CD4-positive, alpha-beta T cell (primary cell): ENCODE measurements at regions not wholly inside any gene's neighbourhood (a gene's known extent, or its start where the extent isn't known, plus 50 kb on each side); places are given as distances from the start of the nearest gene placed in this dataset.

Source experiments
- ATAC-seq: fragments of 200-7000 bp; cut with Tn5 transposase; one replicate; pipeline ENCODE4 v1.10.0; 2022; ENCODE audit warnings: mild to moderate bottlenecking; ENCODE audit not compliant: poor library complexity
- CTCF ChIA-PET: fragments of 350-600 bp; sonication (Branson Sonifier 250); formaldehyde crosslinking; loops from one replicate; lab custom pipeline; 2021; ENCODE audit warnings: antibody characterized with exemption, inconsistent platforms; lab: Charles Lee
- POLR2A ChIA-PET: fragments of 350-600 bp; sonication (Branson Sonifier 250); formaldehyde crosslinking; loops from one replicate; lab custom pipeline; 2021; ENCODE audit warnings: antibody characterized with exemption, inconsistent platforms; lab: Charles Lee
- DNase-seq, 14 experiments: peaks; one replicate each; pipeline ENCODE4 v3.0.0-alpha.2; 2013 to 2020; ENCODE audit warnings: mixed read lengths in 2 of 14
- H3K27ac ChIP-seq, 2 donors: one replicate each; pipeline versions ENCODE4 v1.5.1 to v1.7.0; 2013; ENCODE audit warnings: low read length in 2 of 2, low read depth in 1 of 2, mild to moderate bottlenecking in 1 of 2
- H3K27me3 ChIP-seq, 2 experiments: 1 replicate in 1 of 2; 2 replicates in 1 of 2; pipeline versions ENCODE4 v1.6.1 to v1.7.0; 2013; ENCODE audit warnings: low read length in 2 of 2, control low read depth in 1 of 2, mild to moderate bottlenecking in 1 of 2, moderate library complexity in 1 of 2; ENCODE audit not compliant: insufficient read depth in 2 of 2, control insufficient read depth in 1 of 2
- H3K36me3 ChIP-seq: one replicate; pipeline ENCODE4 v1.6.1; 2013; ENCODE audit warnings: low read length, control low read depth; ENCODE audit not compliant: insufficient read depth
- H3K4me1 ChIP-seq: one replicate; pipeline ENCODE4 v1.6.1; 2013; ENCODE audit warnings: low read length, control low read depth; ENCODE audit not compliant: insufficient read depth
- H3K4me3 ChIP-seq: one replicate; pipeline ENCODE4 v1.5.1; 2013; ENCODE audit warnings: mild to moderate bottlenecking, low read length, moderate library complexity
- H3K9me3 ChIP-seq, 2 experiments: 1 replicate in 1 of 2; 2 replicates in 1 of 2; pipeline versions ENCODE4 v1.6.1 to v1.7.0; 2013; ENCODE audit warnings: low read length in 2 of 2, mild to moderate bottlenecking in 2 of 2, control low read depth in 1 of 2, moderate library complexity in 1 of 2; ENCODE audit not compliant: control insufficient read depth in 1 of 2, insufficient read depth in 1 of 2
- H3K27ac Mint-ChIP-seq: one replicate; pipeline ENCODE4 v1.8.0; 2020; ENCODE audit warnings: mixed read lengths
- H3K27me3 Mint-ChIP-seq: one replicate; pipeline ENCODE4 v1.8.0; 2021; ENCODE audit warnings: mixed read lengths
- H3K36me3 Mint-ChIP-seq: one replicate; pipeline ENCODE4 v1.8.0; 2021; ENCODE audit warnings: low read depth, mixed read lengths
- H3K4me1 Mint-ChIP-seq: one replicate; pipeline ENCODE4 v1.8.0; 2021; ENCODE audit warnings: low read depth, mixed read lengths
- H3K4me3 Mint-ChIP-seq: one replicate; pipeline ENCODE4 v1.8.0; 2020; ENCODE audit warnings: mild to moderate bottlenecking, mixed read lengths
- H3K9me3 Mint-ChIP-seq: one replicate; pipeline ENCODE4 v1.8.0; 2020; ENCODE audit warnings: mixed read lengths
- intact Hi-C, 2 experiments: fragments of 100-400 bp; cut with DNase I in 1 of 2; cut with micrococcal nuclease in 1 of 2; formaldehyde crosslinking; loops; one replicate each; pipeline versions ENCODE4 v1.15.1 to v1.9.0; 2023 to 2025; cut with DNase I, micrococcal nuclease
- TF ChIP-seq, protein P1 (sequence below): fragments of 200-600 bp; IDR thresholded peaks from one replicate; pipeline ENCODE4 v1.8.0; 2022; ENCODE audit warnings: antibody characterized with exemption, mild to moderate bottlenecking

DNA sequence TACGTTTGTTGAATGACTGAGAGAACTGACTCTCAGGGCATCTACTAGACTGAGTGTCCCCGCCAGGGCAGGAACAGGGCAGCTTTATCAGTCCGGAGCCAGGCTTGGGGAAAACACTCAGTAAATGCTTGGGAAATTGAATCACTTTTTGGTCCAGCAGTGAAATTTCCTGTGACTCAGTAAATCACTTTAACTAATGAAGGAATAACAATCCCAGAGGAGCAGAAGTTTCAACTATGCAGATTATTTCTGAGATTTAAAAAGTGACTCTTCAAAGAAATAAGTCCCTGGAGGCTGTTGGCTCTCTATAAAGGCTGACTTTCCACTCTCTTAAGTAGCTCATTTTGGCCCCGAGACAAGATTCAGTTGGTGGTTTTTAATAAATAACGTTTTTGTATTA, 101.8 kb downstream of the FOXL1 start:
- peaks cover 31% of the 10 kb centered on the region for H3K27me3 Mint-ChIP-seq
- peaks cover 3% of the 10 kb centered on the region for H3K9me3 Mint-ChIP-seq

DNA sequence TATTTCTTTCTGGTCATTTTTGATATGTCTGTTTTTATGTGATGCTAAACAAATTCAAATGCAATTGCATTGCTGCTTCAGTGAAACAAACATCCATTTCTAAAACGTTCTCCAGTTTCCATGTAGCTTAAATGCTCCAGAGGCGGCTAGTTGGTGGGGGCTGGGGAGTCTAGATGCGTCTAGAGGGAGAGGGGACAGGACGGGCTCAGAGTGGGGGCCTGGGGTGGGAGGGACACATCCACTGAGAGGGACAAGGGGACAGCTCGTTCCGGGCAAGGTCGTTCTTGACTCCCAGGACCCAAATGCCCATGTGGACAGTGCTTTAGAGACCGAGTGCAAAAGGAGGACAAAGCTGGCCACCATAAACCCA, 102.3 kb downstream of the FOXL1 start:
- no peak overlapping the region for H3K4me3 Mint-ChIP-seq
- DNase-seq = no peak
- ChIA-PET POLR2A (no interaction called here), CTCF (no interaction called here)
- no peaks in the 10 kb centered on the region for H3K36me3 Mint-ChIP-seq
- H3K4me1 Mint-ChIP-seq = no peaks in the 10 kb centered on the region
- Histone ChIP-seq H3K36me3 (no peaks in the 10 kb centered on the region), H3K4me3 (no peak overlapping the region), H3K4me1 (no peaks in the 10 kb centered on the region), H3K27ac (no peak overlapping the region), H3K27me3 (peaks cover 0 to 6% of the 10 kb centered on the region in 2 experiments), H3K9me3 (peaks cover 0 to 25% of the 10 kb centered on the region in 2 experiments)
- H3K27me3 Mint-ChIP-seq = peaks cover 35% of the 10 kb centered on the region
- no peak for ATAC-seq
- TF ChIP-seq, protein P1, sequence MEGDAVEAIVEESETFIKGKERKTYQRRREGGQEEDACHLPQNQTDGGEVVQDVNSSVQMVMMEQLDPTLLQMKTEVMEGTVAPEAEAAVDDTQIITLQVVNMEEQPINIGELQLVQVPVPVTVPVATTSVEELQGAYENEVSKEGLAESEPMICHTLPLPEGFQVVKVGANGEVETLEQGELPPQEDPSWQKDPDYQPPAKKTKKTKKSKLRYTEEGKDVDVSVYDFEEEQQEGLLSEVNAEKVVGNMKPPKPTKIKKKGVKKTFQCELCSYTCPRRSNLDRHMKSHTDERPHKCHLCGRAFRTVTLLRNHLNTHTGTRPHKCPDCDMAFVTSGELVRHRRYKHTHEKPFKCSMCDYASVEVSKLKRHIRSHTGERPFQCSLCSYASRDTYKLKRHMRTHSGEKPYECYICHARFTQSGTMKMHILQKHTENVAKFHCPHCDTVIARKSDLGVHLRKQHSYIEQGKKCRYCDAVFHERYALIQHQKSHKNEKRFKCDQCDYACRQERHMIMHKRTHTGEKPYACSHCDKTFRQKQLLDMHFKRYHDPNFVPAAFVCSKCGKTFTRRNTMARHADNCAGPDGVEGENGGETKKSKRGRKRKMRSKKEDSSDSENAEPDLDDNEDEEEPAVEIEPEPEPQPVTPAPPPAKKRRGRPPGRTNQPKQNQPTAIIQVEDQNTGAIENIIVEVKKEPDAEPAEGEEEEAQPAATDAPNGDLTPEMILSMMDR = no peak
- no peak overlapping the region for H3K27ac Mint-ChIP-seq
- intact Hi-C loops = no loop called here
- H3K9me3 Mint-ChIP-seq = peaks cover 3% of the 10 kb centered on the region

More for the DNA sequence above, 101.8 kb downstream of the FOXL1 start:
- TF ChIP-seq, protein P1 = no peak
- no peaks in the 10 kb centered on the region for H3K36me3 ChIP-seq
- H3K27me3 ChIP-seq = peaks cover 0 to 6% of the 10 kb centered on the region in 2 experiments
- no peak overlapping the region for H3K27ac ChIP-seq
- no peak for DNase-seq
- ATAC-seq = no peak
- H3K9me3 ChIP-seq = peaks cover 0 to 25% of the 10 kb centered on the region in 2 experiments
- no peak overlapping the region for H3K27ac Mint-ChIP-seq
- CTCF ChIA-PET = no interaction called here
- no peaks in the 10 kb centered on the region for H3K4me1 Mint-ChIP-seq
- no peaks in the 10 kb centered on the region for H3K4me1 ChIP-seq
- POLR2A ChIA-PET = interaction anchor here (0.6 kb wide), 1 partner anchor 13 kb away, joined by 3 read pairs; no protein-coding TSS in a partner anchor
- intact Hi-C loops = no loop called here
- no peaks in the 10 kb centered on the region for H3K36me3 Mint-ChIP-seq
- H3K4me3 ChIP-seq = no peak overlapping the region
- no peak overlapping the region for H3K4me3 Mint-ChIP-seq

DNA sequence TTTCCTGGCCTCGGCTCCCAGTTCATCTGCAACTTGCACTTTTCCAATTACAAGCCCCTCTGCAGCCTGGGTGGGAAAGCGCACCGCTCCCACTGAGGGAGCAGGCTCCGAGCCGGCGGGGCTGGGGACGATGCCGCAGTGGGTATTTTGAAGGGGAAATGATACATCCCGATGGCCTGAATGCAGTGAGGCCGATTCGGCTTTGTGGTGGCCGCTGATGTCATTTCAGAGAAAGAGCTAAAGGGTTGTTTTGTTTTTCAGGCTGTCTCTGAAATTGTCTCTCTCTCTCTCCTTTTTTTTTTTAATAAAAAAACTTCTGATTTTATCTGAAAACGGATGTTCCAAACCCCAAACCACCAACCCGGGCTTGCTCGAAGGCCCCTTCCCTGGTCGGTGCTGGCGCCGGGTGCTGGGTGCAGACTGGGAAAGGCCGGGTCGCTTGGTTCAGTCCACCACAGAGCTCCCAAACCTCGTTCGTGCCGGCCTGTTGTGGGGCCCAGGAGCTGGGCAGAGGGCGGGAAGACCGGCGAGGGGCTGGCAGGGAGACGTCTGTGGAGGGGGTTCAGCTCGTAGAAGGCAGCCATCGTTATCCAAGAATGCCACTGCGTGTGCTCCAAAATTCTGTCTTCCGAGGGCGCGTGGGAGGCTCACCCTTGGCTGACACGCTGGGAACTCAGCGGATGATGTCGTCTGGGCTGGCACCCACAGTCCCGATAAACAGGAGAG, 102.8 kb downstream of the FOXL1 start:
- Histone ChIP-seq H3K36me3 (no peaks in the 10 kb centered on the region), H3K9me3 (peaks cover 0 to 25% of the 10 kb centered on the region in 2 experiments), H3K27ac (no peak overlapping the region), H3K4me1 (no peaks in the 10 kb centered on the region), H3K4me3 (no peak overlapping the region), H3K27me3 (peaks cover 0 to 6% of the 10 kb centered on the region in 2 experiments)
- no peak for ATAC-seq
- peaks cover 35% of the 10 kb centered on the region for H3K27me3 Mint-ChIP-seq
- TF ChIP-seq, protein P1 = no peak
- intact Hi-C loops = no loop called here
- H3K4me1 Mint-ChIP-seq = no peaks in the 10 kb centered on the region
- ChIA-PET POLR2A (no interaction called here), CTCF (no interaction called here)
- H3K36me3 Mint-ChIP-seq = no peaks in the 10 kb centered on the region
- no peak overlapping the region for H3K4me3 Mint-ChIP-seq
- H3K9me3 Mint-ChIP-seq = peaks cover 3% of the 10 kb centered on the region
- no peak for DNase-seq
- H3K27ac Mint-ChIP-seq = no peak overlapping the region
